ENCODE measurements at regions not wholly inside any gene's neighbourhood (a gene's known extent, or its start where the extent isn't known, plus 50 kb on each side); places are given as distances from the start of the nearest gene placed in this dataset.

- no TSS peak for BruUV-seq (replicated peaks)
- TF ChIP-seq TCF7 (IDR thresholded peaks at IDR 0.05; ENCODE audit: low read depth) (no peak), ATF7-NPFF (CRISPR knock-in tag; IDR thresholded peaks at IDR 0.05; ENCODE audit: low read depth) (no peak), ZNF746 (CRISPR knock-in tag; IDR thresholded peaks at IDR 0.05) (no peak), DPF2 (CRISPR knock-in tag; IDR thresholded peaks at IDR 0.05; ENCODE audit: borderline replicate concordance, low read depth) (no peak), ZMAT5 (CRISPR knock-in tag; IDR thresholded peaks at IDR 0.05; ENCODE audit: borderline replicate concordance, low read depth) (no peak), TEAD2 (CRISPR knock-in tag; IDR thresholded peaks at IDR 0.05) (no peak), ZNF329 (CRISPR knock-in tag; IDR thresholded peaks at IDR 0.05; ENCODE audit: low read depth) (no peak), SP1 (IDR thresholded peaks at IDR 0.05) (no peak), SP1 (CRISPR knock-in tag; IDR thresholded peaks at IDR 0.05) (no peak), NFKBIZ (CRISPR knock-in tag; IDR thresholded peaks at IDR 0.05) (no peak)
- H3K9ac ChIP-seq (ENCODE audit: insufficient read depth, low read depth, low read length) = no peak overlapping the region
These were observed 259.9 kb upstream of the ZPLD1 start for GRCh38 chr3:102174832-102175374.

More at GRCh38 chr3:102174832-102175374, 259.9 kb upstream of the ZPLD1 start:
- H3K9me3 ChIP-seq (ENCODE audit: low read length) = no peaks in the 10 kb centered on the region
- H4K20me1 ChIP-seq (ENCODE audit: insufficient read depth, low read length) = no peaks in the 10 kb centered on the region
- no peak overlapping the region for H3K4me3 ChIP-seq (replicated peaks in 1 of 3; ENCODE audit: insufficient read depth in 1 of 3, low read depth in 2 of 3, low read length in 3 of 3)
- H3K27ac ChIP-seq (ENCODE audit: extremely low read length, insufficient read depth, low read length) = no peak overlapping the region
- in situ Hi-C loops (cut with HindIII; ENCODE audit: extremely low pct_ligation_motif_present, low pct_unique_long_range_greater_than_20kb) = no loop called here
- ChIA-PET POLR2A (no interaction called here), CTCF (ENCODE audit: low intra/inter-chr PET ratio, low total read pairs) (no interaction called here)
- no peak overlapping the region for H3K4me2 ChIP-seq (ENCODE audit: low read depth, low read length)
- FAIRE-seq (no peak), DNase-seq (ENCODE audit: low spot score) (no peak), ATAC-seq (no peak)
- H3K27me3 ChIP-seq (ENCODE audit: control insufficient read depth in 1 of 2, insufficient read depth in 2 of 2, low read length in 2 of 2) = no peaks in the 10 kb centered on the region
- no peaks in the 10 kb centered on the region for H3K36me3 ChIP-seq (replicated peaks in 1 of 2; ENCODE audit: control insufficient read depth in 1 of 2, insufficient read depth in 2 of 2, low read length in 2 of 2)
- H3K79me2 ChIP-seq (ENCODE audit: insufficient read depth, low read length) = no peaks in the 10 kb centered on the region
- intact Hi-C loops (cut with micrococcal nuclease; ENCODE audit: unreplicated experiment) = no loop called here
- no peaks in the 10 kb centered on the region for H3K4me1 ChIP-seq (ENCODE audit: insufficient read depth, low read length)
- 0% methylated on average over 1 of the region's 1 CpG for WGBS (ENCODE audit: low lambda C conversion rate)
- no peak overlapping the region for H2AFZ ChIP-seq (ENCODE audit: low read length)
